Astrocyte (in vitro differentiated cells and primary cell): ENCODE measurements at regions not wholly inside any gene's neighbourhood (a gene's known extent, or its start where the extent isn't known, plus 50 kb on each side); places are given as distances from the start of the nearest gene placed in this dataset.

Source experiments
- DNase-seq: peaks from one replicate; pipeline ENCODE4 v3.0.0-alpha.2; 2010; ENCODE audit warnings: low read depth
- FAIRE-seq: peaks from 2 replicates; lab custom pipeline; 2011; peaks lifted over from hg19 to GRCh38; lab: Jason Lieb, UNC
- H2AFZ ChIP-seq: 2 replicates; pipeline ENCODE4 v1.6.0; 2012; ENCODE audit warnings: low read depth, low read length, inconsistent platforms
- H3K27ac ChIP-seq: 2 replicates; pipeline ENCODE4 v1.5.1; 2011; ENCODE audit warnings: low read depth, low read length, inconsistent platforms
- H3K27me3 ChIP-seq: 2 replicates; pipeline ENCODE4 v1.6.0; 2011; ENCODE audit warnings: low read length, inconsistent platforms; ENCODE audit not compliant: insufficient read depth
- H3K36me3 ChIP-seq: 2 replicates; pipeline ENCODE4 v1.5.1; 2011; ENCODE audit warnings: low read length, inconsistent platforms; ENCODE audit not compliant: insufficient read depth
- H3K4me1 ChIP-seq: 2 replicates; pipeline ENCODE4 v1.5.1; 2011; ENCODE audit warnings: low read length, inconsistent platforms; ENCODE audit not compliant: insufficient read depth
- H3K4me2 ChIP-seq: 2 replicates; pipeline ENCODE4 v1.6.0; 2012; ENCODE audit warnings: low read length, inconsistent platforms
- H3K4me3 ChIP-seq: 2 replicates; pipeline ENCODE4 v1.5.1; 2011; ENCODE audit warnings: low read depth, mild to moderate bottlenecking, low read length, inconsistent platforms; ENCODE audit not compliant: insufficient read depth
- H3K79me2 ChIP-seq: 2 replicates; pipeline ENCODE4 v1.6.0; 2012; ENCODE audit warnings: mild to moderate bottlenecking, low read length, inconsistent platforms; ENCODE audit not compliant: insufficient read depth
- H3K9ac ChIP-seq: 2 replicates; pipeline ENCODE4 v1.6.0; 2012; ENCODE audit warnings: mild to moderate bottlenecking, low read length, inconsistent platforms
- H3K9me3 ChIP-seq: 2 replicates; pipeline ENCODE4 v1.5.1; 2012; ENCODE audit warnings: low read depth, mild to moderate bottlenecking, low read length, inconsistent platforms; ENCODE audit not compliant: insufficient read depth
- H4K20me1 ChIP-seq: 2 replicates; pipeline ENCODE4 v1.6.0; 2012; ENCODE audit warnings: low read length, inconsistent platforms; ENCODE audit not compliant: insufficient read depth
- H3K27ac Mint-ChIP-seq: one replicate; pipeline ENCODE4 v1.8.0; 2021; ENCODE audit warnings: mild to moderate bottlenecking, mixed read lengths; ENCODE audit not compliant: unreplicated experiment
- H3K27me3 Mint-ChIP-seq: one replicate; pipeline ENCODE4 v1.8.0; 2021; ENCODE audit warnings: low read depth, mixed read lengths; ENCODE audit not compliant: unreplicated experiment
- H3K36me3 Mint-ChIP-seq: one replicate; pipeline ENCODE4 v1.8.0; 2021; ENCODE audit warnings: low read depth, mixed read lengths; ENCODE audit not compliant: unreplicated experiment
- H3K4me1 Mint-ChIP-seq: one replicate; pipeline ENCODE4 v1.8.0; 2021; ENCODE audit warnings: low read depth, mixed read lengths; ENCODE audit not compliant: unreplicated experiment
- H3K4me3 Mint-ChIP-seq: one replicate; pipeline ENCODE4 v1.8.0; 2021; ENCODE audit warnings: mild to moderate bottlenecking, moderate library complexity, mixed read lengths; ENCODE audit not compliant: unreplicated experiment
- H3K9me3 Mint-ChIP-seq: one replicate; pipeline ENCODE4 v1.8.0; 2021; ENCODE audit warnings: mild to moderate bottlenecking, mixed read lengths; ENCODE audit not compliant: unreplicated experiment
- CTCF ChIP-seq: IDR thresholded peaks from 2 replicates; pipeline ENCODE4 v1.5.1; 2011; ENCODE audit warnings: low read depth, mild to moderate bottlenecking, inconsistent platforms, low read length, moderate library complexity; ENCODE audit not compliant: insufficient read depth
- EZH2 ChIP-seq: IDR thresholded peaks from 2 replicates; pipeline ENCODE4 v1.6.1; 2012; ENCODE audit warnings: mild to moderate bottlenecking, low read length, inconsistent platforms; ENCODE audit not compliant: insufficient read depth

GRCh38 chr12:28079539-28079938, 107.0 kb upstream of the PTHLH start:
- Mint-ChIP-seq H3K27me3 (peaks cover 5% of the 10 kb centered on the region), H3K4me1 (peaks cover 12% of the 10 kb centered on the region), H3K36me3 (no peaks in the 10 kb centered on the region), H3K4me3 (no peak overlapping the region), H3K9me3 (no peaks in the 10 kb centered on the region), H3K27ac (no peak overlapping the region)
- H3K4me1 ChIP-seq = no peaks in the 10 kb centered on the region
- H3K79me2 ChIP-seq = no peaks in the 10 kb centered on the region
- H3K4me2 ChIP-seq = no peak overlapping the region
- TF ChIP-seq EZH2 (no peak), CTCF (no peak)
- no peak overlapping the region for H2AFZ ChIP-seq
- DNase-seq (no peak), FAIRE-seq (no peak)
- H3K36me3 ChIP-seq = no peaks in the 10 kb centered on the region
- H4K20me1 ChIP-seq = no peaks in the 10 kb centered on the region
- H3K9me3 ChIP-seq = no peaks in the 10 kb centered on the region
- H3K4me3 ChIP-seq = no peak overlapping the region
- no peak overlapping the region for H3K9ac ChIP-seq
- H3K27me3 ChIP-seq = no peaks in the 10 kb centered on the region
- H3K27ac ChIP-seq = no peak overlapping the region

GRCh38 chr12:28082096-28082495, 108.2 kb upstream of the CCDC91 start:
- Histone ChIP-seq H3K27ac (no peak overlapping the region), H3K36me3 (no peaks in the 10 kb centered on the region), H2AFZ (no peak overlapping the region), H3K9ac (no peak overlapping the region), H3K4me2 (no peak overlapping the region), H3K4me3 (no peak overlapping the region), H3K27me3 (no peaks in the 10 kb centered on the region), H3K4me1 (no peaks in the 10 kb centered on the region), H3K9me3 (no peaks in the 10 kb centered on the region), H3K79me2 (no peaks in the 10 kb centered on the region), H4K20me1 (no peaks in the 10 kb centered on the region)
- Mint-ChIP-seq H3K27ac (no peak overlapping the region), H3K27me3 (peaks cover 5% of the 10 kb centered on the region), H3K4me1 (peaks cover 14% of the 10 kb centered on the region), H3K36me3 (no peaks in the 10 kb centered on the region), H3K9me3 (no peaks in the 10 kb centered on the region), H3K4me3 (no peak overlapping the region)
- DNase-seq (no peak), FAIRE-seq (no peak)
- TF ChIP-seq EZH2 = no peak
- TF ChIP-seq CTCF = no peak

GRCh38 chr12:28083840-28084678, 106.2 kb upstream of the CCDC91 start:
- Histone ChIP-seq H3K4me2 (no peak overlapping the region), H3K79me2 (no peaks in the 10 kb centered on the region), H3K36me3 (no peaks in the 10 kb centered on the region), H4K20me1 (no peaks in the 10 kb centered on the region), H3K4me1 (peaks cover 8% of the 10 kb centered on the region), H3K4me3 (no peak overlapping the region), H3K9me3 (no peaks in the 10 kb centered on the region), H3K9ac (no peak overlapping the region), H2AFZ (no peak overlapping the region), H3K27ac (no peak overlapping the region), H3K27me3 (no peaks in the 10 kb centered on the region)
- H3K4me3 Mint-ChIP-seq = no peak overlapping the region
- H3K27ac Mint-ChIP-seq = no peak overlapping the region
- FAIRE-seq (peak; percentile 65), DNase-seq (no peak)
- TF ChIP-seq CTCF (no peak), EZH2 (no peak)
- H3K9me3 Mint-ChIP-seq = no peaks in the 10 kb centered on the region
- peaks cover 26% of the 10 kb centered on the region for H3K4me1 Mint-ChIP-seq
- H3K27me3 Mint-ChIP-seq = peaks cover 5% of the 10 kb centered on the region
- no peaks in the 10 kb centered on the region for H3K36me3 Mint-ChIP-seq
